ENCODE measurements at regions not wholly inside any gene's neighbourhood (a gene's known extent, or its start where the extent isn't known, plus 50 kb on each side); places are given as distances from the start of the nearest gene placed in this dataset.

GRCh38 chr15:66651913-66652642 lies 50.0 kb upstream of the SMAD6 start:
- DNase-seq (ENCODE audit: low spot score): no peak
- intact Hi-C loops (cut with DNase I): no loop called here

All from posterior vena cava (tissue), 2 donors.